NOMO-1 treated with dmso at 0.1 percent for 144 hours (cell line): ENCODE measurements at regions not wholly inside any gene's neighbourhood (a gene's known extent, or its start where the extent isn't known, plus 50 kb on each side); places are given as distances from the start of the nearest gene placed in this dataset.

Experiments used
- DNase-seq: peaks from one replicate; lab custom pipeline; 2025; ENCODE audit not compliant: unreplicated experiment; lab: John Stamatoyannopoulos, UW

DNA sequence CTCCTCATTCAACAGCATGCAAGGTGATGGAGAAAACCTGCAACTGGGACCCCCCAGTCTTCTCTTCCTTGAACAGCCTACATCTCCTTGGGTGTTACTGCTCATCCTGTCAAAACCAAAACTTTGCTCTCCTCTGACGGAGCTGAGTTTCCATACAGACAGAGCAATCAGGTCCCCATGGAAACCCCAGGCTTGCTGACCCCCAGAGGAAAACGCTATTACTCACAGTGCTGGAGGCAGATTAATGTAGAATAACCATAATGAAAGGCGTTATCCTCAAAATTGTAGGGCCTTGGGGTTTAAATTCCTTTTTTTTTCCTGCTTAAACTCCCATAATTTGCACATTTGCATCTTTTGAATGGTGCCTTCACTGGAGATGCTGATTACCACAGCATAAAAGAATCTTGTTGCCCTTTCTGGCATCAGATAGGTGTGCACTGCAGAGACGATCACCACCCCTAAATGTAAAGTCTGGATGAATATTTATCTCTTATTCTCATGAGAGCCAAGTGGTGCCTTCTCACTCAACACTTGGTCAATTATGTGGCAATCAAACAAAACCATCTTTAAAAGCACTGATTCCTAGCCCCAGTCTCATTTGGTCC is 126.3 kb downstream of the MSX2 start:
- DNase-seq: no peak

DNA sequence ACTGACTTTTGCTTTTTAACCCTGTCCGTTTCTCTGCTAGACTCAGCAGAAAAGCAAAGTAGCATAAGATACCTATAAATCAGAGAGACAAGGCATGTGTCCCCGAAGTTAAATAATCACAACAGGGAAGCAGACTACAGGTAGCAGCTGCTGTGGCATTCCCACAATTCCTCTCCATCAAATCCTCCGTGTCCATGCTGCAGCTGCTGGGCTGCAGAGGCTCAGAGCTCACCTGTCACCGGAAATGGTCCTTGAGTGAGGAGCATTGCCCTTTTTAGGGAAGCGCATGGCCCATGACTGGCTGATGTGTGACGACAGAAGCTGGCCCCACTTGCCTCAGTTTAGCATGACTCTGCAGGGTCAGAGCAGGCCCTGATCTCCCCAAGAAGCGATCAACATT is 125.0 kb downstream of the MSX2 start:
- no peak for DNase-seq

DNA sequence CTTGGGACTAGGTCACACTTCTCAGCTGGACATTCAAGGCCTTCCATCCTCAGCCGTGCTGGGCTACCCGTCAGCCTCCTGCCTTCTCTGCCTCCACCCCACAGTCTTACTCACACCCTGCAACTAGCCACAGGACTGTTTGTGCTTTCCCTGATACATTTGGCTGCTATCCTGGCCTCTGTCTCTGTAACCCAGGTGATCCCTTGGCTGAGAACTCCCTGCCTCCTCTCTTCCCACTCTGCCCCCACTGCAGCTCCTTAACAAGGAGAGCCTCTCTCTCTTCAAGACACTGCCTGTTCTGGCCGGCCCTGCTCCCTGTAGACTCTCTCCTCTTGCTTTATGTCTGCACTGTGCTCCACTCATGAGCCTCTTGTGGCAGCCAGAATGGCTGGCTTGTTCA is 120.6 kb downstream of the MSX2 start:
- DNase-seq: no peak

DNA sequence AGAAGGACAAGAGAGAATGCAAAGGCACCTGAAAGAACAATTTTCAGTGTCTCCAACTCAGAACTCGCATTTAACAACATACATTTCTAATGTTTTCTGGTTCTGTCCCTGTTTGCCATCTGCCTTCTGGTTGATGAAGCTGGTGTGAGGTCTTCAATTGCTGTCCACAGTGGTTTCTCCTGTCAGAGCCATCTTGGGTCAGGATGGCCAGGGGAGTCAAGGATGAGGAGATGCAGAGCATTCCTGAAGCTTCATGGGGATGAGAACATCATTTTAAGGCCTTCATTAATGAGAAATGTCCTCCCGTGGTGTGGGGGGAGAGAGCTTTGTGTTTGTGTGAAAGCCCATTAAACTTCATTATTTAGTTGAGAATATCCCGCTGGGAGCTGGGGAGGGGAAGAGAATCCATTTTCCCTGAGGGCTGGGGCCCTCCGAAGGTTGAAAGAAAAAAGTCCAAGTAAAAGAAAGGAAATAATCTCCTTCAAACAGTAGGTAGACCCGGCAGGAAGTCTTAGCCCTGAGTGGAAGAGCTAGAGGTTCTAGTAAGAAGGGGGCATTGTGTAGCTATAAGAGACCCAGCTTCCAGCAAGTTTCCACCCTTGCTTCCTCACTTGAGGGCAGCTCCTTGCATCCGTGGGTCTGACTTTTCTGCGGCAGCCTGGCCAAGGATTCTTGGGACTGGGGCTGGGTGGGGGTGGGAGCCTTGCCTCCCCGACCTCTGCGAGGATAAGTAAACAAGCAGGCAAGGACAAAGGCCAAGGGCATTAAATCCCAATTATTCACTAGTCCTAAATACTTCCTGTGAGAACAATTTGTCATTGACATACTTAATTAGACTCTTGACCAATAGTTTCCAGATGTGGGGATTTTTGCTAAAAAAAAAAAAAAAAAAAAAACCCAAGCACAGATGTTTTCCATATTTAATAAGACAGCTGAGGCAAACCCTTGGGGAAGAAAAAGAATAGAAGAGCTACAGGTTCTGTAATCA is 119.2 kb downstream of the MSX2 start:
- no peak for DNase-seq

DNA sequence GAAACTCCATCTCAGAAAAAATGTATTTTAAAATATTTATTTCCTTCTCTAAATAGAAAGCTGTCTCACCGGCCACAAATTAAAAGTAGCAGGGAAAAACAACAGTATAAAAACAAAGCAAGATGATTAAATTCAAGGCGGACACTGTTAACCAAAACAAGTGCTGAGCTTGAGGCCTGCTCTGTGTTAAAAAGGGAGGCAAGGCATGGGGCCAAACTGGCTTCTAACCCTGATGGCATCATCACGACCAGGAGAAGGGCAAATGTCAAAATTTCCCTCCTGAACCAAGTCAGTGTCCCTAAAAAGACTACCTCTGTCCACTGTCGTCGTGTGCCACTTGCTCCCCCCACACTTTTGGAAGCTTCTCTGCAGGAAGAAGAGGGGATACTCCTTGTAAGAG is 116.1 kb downstream of the MSX2 start:
- no peak for DNase-seq

DNA sequence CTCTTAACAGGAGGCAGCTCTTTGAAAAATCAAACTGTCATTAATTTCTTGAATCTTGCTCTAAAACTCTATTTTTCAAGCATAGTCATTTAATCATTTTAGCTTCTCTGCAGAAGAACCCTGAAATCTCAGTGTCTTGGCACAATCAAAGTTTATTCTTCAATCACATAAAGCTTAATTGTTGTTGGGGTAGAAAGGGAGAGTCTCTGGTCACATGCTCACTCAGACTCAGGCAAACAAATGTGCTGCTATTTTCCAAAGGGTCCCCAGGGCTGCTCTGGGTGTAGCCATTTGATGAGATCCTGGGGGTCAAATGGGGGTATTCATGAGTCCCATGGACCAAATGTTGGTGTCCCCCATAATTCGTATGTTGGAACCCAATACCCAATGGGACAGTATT is 114.8 kb downstream of the MSX2 start:
- no peak for DNase-seq

DNA sequence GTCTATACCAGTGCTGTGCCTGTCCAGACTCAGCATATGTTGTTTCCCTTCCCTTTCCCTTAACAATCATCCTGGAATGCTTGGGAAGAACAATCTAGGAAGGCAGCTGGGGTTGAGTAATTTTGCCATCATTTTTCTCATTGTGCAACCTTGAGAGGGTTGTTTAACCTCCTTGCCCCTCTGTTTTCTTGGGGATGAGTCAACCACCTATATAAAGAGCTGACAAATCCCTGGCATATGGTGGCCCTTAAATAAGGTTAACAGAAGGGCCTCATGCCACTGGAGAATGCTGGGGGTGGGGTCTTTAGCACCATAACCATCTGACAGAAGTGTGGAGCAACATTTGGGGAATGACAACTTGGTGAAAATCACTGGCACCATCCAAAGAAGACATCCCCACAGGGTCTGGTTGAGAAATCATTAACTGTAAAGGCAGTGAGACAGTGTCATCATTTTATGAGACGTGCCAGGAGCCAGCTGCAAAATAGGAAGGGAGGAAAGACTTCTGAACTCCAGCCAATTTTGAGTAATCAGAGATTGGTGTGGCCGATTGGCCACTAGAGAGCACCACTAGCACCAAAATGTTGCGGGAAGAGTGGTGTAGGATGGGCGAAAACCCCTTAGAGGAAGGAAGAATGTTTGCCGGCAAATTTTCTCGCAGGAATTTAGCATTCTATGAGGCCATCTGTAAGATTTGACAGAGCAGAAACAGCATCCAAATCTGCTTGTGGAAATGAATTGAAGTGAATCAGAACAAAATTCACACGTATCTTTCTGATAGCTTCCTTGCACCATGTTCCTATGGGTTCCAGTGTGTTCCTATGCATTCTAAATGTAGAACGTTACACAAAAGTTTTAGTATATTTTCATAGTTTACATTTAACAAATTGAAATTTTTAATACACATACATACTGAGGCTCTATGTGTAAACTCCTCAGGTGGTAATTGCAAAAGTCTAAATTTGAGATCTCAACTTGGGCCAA is 113.8 kb downstream of the MSX2 start:
- peak; percentile 27 for DNase-seq

DNA sequence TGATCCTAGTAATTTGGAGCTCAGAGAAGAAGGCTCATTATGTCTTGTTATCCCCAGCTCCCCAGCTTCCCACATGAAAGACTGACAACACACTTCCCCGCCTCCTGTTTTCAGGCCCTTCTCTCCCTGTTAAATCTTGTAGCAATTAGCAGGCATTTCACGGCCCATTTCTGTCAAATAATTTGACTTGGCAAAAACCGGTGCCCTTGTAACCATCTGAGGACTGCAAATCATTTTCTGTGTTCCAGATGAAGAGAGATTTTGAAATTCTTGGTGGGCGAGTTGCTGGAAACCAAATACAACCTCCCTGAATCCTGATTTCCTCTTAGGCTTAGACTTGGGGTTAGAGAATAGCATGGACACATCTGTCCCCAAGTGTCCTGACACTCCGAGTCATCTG is 109.7 kb downstream of the MSX2 start:
- DNase-seq: no peak

DNA sequence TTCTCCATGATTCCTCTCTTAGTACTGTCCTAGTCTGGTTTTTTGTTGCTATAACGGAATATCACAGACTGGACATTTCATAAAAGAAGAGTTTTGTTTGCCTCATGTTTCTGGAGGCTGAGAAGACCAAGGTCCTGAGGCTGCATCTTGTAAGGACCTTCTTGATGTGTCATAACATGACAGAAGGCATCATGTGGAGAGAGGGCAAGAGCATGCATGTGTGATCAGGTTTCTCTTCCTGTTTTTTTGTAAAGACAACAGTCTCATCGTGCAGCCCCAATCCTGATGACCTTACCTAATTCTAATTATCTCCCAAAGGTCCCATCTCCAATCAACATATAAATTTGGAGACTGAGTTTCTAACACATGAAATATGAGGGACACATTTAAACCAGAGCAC is 108.4 kb downstream of the MSX2 start:
- no peak for DNase-seq

DNA sequence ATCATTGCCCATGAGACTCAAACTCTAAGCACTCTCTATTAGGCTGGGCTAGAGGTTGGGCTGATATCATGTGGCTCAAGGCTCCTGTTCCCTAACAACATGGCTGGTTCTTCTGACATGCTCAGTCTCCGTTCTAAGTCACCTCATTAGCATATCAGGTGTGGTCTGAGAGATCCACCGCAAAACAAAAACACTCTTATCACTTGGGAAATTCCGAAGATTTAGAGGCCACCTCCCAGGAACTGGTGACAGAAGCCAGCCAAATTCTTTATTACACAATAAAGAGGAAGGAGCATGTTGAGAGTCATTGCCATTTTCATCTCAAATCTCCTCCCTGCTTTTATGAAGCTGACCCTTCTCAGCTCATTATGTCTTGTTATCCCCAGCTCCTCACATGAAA is 107.6 kb downstream of the MSX2 start:
- no peak for DNase-seq

DNA sequence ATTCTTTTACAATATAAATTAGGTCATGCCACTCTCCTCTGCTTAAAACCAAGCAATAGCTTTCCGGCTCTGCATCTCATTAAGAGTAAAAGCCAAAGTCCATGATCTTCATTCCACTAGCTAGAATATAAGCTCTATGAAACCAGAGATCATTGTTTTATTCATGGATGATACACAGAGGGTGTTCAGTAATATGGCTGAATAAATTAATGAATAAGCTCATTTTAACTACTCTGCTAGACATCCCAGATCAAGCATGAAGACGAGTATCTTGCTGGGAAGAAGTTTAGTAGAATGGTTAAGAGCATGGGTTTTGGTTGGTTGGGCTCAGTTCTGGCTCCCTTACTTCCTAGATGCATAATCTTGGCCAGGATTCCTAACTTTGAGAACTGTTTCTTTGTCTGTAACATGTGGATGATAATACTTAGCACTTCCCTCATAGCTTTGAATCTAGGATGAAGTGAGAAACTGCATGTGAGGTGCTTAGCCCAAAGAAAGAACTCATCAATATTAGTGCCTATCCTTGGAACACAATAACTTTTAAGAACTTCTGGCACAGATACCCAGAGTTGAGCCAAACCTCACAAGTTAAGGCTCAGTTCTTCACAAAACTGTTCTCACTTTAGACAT is 106.8 kb downstream of the MSX2 start:
- DNase-seq: no peak

DNA sequence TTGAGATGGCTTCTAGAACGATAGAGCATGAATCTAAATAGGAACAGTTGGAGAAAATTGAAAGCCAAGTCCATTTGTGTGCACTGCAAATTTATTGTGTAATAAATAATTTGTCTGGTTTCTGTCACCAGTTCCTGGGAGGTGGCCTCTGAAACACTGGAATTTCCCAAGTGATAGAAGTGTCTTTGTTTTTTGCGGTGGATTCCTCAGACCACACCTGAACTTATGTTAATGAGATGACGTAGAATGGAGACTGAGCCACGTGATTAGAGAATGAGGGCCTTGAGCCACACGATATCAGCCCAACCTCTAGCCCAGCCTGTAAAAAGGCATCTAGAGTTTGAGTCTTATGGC is 105.1 kb downstream of the MSX2 start:
- no peak for DNase-seq

DNA sequence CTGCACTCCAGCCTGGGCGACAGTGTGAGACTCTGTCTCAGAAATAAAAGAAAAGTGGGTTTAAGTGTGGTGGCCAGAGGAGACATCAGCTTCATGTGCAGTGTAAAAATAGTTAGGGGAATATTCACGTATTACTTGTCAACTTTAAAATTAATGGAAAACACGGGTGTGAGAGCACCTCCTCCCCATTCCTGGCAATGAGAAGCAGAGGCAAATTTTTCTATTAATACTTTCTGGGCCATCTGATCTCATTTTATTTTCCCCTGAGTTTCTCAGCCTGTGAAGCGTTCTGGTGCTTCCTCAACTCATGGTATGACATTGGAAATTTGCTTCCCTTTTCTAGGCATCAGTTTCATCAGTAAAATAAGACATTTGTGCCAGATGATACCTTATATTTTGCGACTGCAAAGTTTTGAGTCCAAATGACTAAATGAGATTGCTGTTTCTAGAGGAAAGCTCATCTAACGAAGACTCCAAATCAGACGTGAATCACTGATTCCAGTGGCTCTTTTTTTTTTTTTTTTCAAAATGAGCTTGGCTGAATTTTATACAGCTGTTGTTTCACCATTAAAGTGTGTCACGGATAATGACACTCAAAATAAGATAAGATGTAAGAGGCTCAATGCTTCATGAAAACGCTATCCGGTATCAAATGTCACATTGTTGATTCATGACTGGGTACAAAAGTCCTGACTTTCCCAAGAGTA is 104.6 kb downstream of the MSX2 start:
- no peak for DNase-seq

DNA sequence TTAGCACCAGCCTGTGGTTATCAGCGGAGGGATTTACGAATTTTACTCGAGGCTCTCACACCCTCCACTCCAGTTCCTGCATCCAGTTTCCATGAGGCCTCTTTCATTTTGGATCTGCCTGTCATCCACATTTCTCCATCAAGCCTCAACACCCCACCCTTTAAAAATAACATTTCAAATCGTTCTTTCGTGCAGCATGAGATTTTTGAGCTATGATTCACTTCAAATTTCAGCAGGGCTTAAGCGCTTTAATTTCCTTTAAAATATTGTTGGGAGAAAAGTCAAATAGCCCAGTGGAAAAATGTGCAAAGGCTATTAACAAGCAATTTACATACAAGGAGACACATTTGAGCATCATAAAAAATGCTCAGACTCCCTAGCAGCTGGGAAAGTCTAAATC is 103.2 kb downstream of the MSX2 start:
- no peak for DNase-seq

DNA sequence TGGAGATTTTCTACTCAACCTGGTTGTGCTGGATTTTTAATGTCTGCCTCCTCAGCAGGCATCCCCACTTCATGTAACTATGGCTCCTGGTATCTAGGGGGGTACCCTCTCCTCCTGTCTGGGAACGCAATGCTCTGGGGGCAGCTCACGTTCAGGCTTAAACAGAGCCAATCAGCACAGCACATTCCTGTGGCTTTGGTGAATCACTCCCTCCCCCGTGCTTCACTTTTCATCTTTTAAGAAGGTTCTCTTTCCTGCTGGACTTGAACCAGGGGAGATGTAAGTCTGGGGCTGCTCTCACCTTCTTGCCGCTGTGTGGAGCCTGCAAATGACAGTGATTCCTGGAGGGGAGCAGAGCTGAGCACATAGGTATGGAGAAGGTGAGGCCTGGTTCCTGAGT is 101.2 kb downstream of the MSX2 start:
- no peak for DNase-seq

DNA sequence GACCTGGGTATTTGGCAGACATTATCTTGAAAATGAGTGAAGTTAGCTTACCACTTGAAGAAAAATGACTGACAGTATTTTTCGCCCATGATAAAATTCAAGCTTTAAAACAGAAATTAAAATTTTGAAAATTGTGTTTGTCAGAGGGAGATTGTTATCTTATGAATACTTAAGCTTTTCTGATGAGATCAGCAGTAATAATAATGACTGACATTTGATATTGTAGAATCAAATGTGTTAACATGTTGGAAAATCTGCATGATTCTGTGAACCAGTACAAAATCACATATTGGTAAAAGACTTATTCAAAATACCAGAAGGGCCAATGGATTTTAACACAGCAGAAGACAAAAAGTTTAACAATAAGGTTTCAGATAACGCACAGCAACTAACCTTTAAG is 94.0 kb downstream of the MSX2 start:
- DNase-seq: no peak

DNA sequence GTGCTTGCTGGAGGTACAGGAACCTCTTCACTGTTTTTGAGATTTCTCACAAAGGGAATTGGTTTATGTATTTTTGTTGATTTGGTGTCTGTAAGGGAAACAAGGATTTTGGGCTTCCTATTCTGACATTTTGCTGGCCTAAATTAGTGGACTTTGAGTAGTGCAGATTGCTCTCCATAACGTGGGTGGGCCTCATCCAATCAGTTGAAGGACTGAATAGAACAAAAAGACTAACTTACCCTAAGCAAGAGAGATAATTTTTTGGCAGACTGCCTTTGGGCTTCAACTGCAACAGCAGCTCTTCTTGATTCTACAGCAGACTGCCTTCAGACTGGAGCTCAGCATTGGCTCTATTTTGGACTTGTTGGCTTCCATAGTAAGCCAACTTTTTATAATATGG is 93.2 kb downstream of the MSX2 start:
- no peak for DNase-seq

DNA sequence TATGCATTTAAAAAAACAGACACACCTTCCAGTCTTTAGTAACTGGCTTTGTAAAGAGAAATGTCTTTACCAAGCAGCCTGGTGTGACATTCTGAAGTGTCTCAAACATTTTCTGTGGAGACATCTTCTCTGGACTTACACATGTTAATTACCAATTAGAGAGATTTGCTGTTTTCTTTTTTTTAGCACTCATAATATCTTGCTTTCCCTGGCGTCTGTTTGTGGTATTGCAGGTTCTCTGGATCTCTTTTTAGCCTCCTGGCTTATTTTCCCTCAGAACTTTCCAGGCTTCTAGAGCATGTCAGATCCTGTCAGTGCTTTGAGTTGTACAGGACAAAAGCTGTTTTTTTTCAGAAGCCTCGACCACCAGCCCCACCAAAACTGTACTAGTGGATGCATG is 92.5 kb downstream of the MSX2 start:
- DNase-seq: no peak

DNA sequence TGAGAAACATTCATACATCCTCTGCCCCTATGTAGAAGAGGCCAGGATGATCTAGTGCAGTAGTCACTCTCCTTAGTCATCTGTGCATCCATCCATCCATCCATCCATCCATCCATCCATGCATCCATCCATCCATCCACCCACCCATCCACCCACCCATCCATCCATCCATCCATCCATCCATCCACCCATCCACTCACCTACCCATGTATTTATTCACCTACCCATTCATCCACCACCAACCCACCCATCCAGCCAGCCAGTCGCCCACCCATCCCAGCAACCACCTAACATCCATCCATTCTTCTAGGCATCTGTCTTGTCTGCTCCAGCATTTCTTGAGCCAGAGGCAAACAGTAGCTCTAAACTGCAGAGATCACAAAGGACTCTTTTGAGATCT is 87.1 kb downstream of the MSX2 start:
- DNase-seq: no peak

DNA sequence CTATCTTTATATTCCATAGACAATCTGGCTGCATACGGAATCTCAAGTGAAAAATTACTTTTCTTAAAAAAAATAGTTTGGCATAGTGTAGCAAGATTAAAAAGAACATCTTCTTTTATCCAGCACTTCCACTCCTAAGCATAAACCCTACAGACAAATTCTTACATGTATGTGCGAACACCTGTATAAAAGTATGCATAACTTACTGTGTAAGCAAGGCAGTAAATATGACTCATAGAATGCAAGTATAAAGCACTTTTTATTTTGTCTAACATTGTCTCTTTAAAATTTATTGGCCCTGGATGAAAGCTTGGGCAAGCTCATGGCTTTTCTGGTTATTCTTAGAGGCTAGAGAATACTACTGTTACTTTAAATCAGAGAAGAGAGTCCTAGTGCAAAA is 86.4 kb downstream of the MSX2 start:
- no peak for DNase-seq
